ENCODE measurements at regions not wholly inside any gene's neighbourhood (a gene's known extent, or its start where the extent isn't known, plus 50 kb on each side); places are given as distances from the start of the nearest gene placed in this dataset.
A peak's percentile ranks its signal among the peaks of the same experiment; 100 is the strongest.
"Not testable (repeated sequence)": the region's sequence is repeated elsewhere in the genome, so short reads cannot be mapped to it uniquely, and the experiment has no call there.

GRCh38 chrX:46165411-46165810, 379.8 kb downstream of the ZNF674 start:
- no peak for DNase-seq (ENCODE audit: low read depth)

GRCh38 chrX:46152756-46153155, 392.5 kb downstream of the ZNF674 start:
- DNase-seq (ENCODE audit: low read depth), result no peak

- not testable (repeated sequence) for DNase-seq (ENCODE audit: low read depth)
Measured at GRCh38 chrX:46151332-46151731, 393.9 kb downstream of the ZNF674 start.

- DNase-seq (ENCODE audit: low read depth), result no peak
Measured at GRCh38 chrX:46144566-46144965, 400.7 kb downstream of the ZNF674 start.

- DNase-seq (ENCODE audit: low read depth), result peak; percentile 10
Measured at GRCh38 chrX:46140272-46140671, 404.9 kb downstream of the ZNF674 start.

GRCh38 chrX:46130247-46130646, 415.0 kb downstream of the ZNF674 start:
- no peak for DNase-seq (ENCODE audit: low read depth)

GRCh38 chrX:46125111-46125510, 420.1 kb downstream of the ZNF674 start:
- DNase-seq (ENCODE audit: low read depth), result no peak

- no peak for DNase-seq (ENCODE audit: low read depth)
Measured at GRCh38 chrX:46117234-46117633, 428.0 kb downstream of the ZNF674 start.

- not testable (repeated sequence) for DNase-seq (ENCODE audit: low read depth)
Measured at GRCh38 chrX:46087310-46087709, 457.9 kb downstream of the ZNF674 start.

GRCh38 chrX:46080121-46080520, 465.1 kb downstream of the ZNF674 start:
- DNase-seq (ENCODE audit: low read depth), result not testable (repeated sequence)

GRCh38 chrX:46072791-46073190, 472.4 kb downstream of the ZNF674 start:
- no peak for DNase-seq (ENCODE audit: low read depth)

GRCh38 chrX:46072372-46072771, 472.8 kb downstream of the ZNF674 start:
- no peak for DNase-seq (ENCODE audit: low read depth)

GRCh38 chrX:46070421-46070820, 474.8 kb downstream of the ZNF674 start:
- no peak for DNase-seq (ENCODE audit: low read depth)

- no peak for DNase-seq (ENCODE audit: low read depth)
Measured at GRCh38 chrX:46059316-46059715, 485.9 kb downstream of the ZNF674 start.

GRCh38 chrX:46044486-46044885, 500.7 kb downstream of the ZNF674 start:
- DNase-seq (ENCODE audit: low read depth), result no peak

- no peak for DNase-seq (ENCODE audit: low read depth)
Measured at GRCh38 chrX:46040001-46040400, 505.2 kb downstream of the ZNF674 start.

GRCh38 chrX:46039526-46039925, 505.7 kb downstream of the ZNF674 start:
- no peak for DNase-seq (ENCODE audit: low read depth)

GRCh38 chrX:46036508-46036907, 508.7 kb downstream of the ZNF674 start:
- no peak for DNase-seq (ENCODE audit: low read depth)

GRCh38 chrX:46034868-46035267, 510.4 kb downstream of the ZNF674 start:
- DNase-seq (ENCODE audit: low read depth), result no peak

GRCh38 chrX:46029777-46030176, 515.4 kb downstream of the ZNF674 start:
- DNase-seq (ENCODE audit: low read depth), result no peak

GRCh38 chrX:46016296-46016695, 528.9 kb downstream of the ZNF674 start:
- no peak for DNase-seq (ENCODE audit: low read depth)

GRCh38 chrX:46015653-46016052, 529.6 kb downstream of the ZNF674 start:
- DNase-seq (ENCODE audit: low read depth), result no peak

GRCh38 chrX:45992402-45993123, 552.7 kb downstream of the ZNF674 start:
- DNase-seq (ENCODE audit: low read depth), result no peak

GRCh38 chrX:45986971-45987370, 558.2 kb downstream of the ZNF674 start:
- DNase-seq (ENCODE audit: low read depth), result no peak

Measured in stimulated activated CD4-positive, alpha-beta T cell treated with anti-CD3 and anti-CD28 coated beads, Interleukin-2, amount 100 ng/mL, for 4 hours (primary cell).